PC-9 (cell line): ENCODE measurements at regions not wholly inside any gene's neighbourhood (a gene's known extent, or its start where the extent isn't known, plus 50 kb on each side); places are given as distances from the start of the nearest gene placed in this dataset.

ENCODE experiments used
- BruUV-seq: library from RNA; stranded (reverse); fragments of 400-500 nt; replicated peaks from 2 replicates; lab custom pipeline; 2021; lab: Mats Ljungman, UMichigan
- CTCF ChIA-PET: fragments of 300-600 bp; sonication (Branson Sonifier 250); formaldehyde crosslinking; loops from one replicate; lab custom pipeline; 2022; ENCODE audit warnings: antibody characterized with exemption; lab: Charles Lee
- POLR2A ChIA-PET: fragments of 300-600 bp; sonication (Branson Sonifier 250); formaldehyde crosslinking; loops from one replicate; lab custom pipeline; 2022; ENCODE audit warnings: antibody characterized with exemption; ENCODE audit not compliant: unreplicated experiment; lab: Charles Lee
- DNase-seq, 2 experiments: peaks; one replicate each; pipeline versions ENCODE4 v3.0.0 to v3.0.0-alpha.2; 2015 to 2022; ENCODE audit warnings: mixed read lengths in 1 of 2
- H2AFZ ChIP-seq: fragments of 200-600 bp; sonication (generic); 2 replicates; pipeline ENCODE4 v1.8.1; 2017; ENCODE audit warnings: antibody characterized with exemption
- H3F3A ChIP-seq: fragments of 200-600 bp; sonication (generic); 2 replicates; pipeline ENCODE4 v1.8.1; 2017; ENCODE audit warnings: antibody characterized with exemption, mild to moderate bottlenecking, low read depth; ENCODE audit not compliant: insufficient read depth
- H3K27ac ChIP-seq: fragments of 200-600 bp; sonication (generic); 2 replicates; pipeline ENCODE4 v1.6.1; 2016; ENCODE audit warnings: mixed run types
- H3K27me3 ChIP-seq: fragments of 200-600 bp; sonication (generic); 2 replicates; pipeline ENCODE4 v1.6.1; 2016; ENCODE audit warnings: low read depth, mixed run types; ENCODE audit not compliant: insufficient read depth
- H3K36me3 ChIP-seq: fragments of 200-600 bp; sonication (generic); 2 replicates; pipeline ENCODE4 v1.6.1; 2016; ENCODE audit warnings: low read depth, mixed run types
- H3K4me1 ChIP-seq: fragments of 200-600 bp; sonication (generic); replicated peaks from 2 replicates; pipeline ENCODE4 v1.6.1; 2016; ENCODE audit warnings: mixed run types; ENCODE audit not compliant: insufficient read depth
- H3K4me2 ChIP-seq: fragments of 200-600 bp; sonication (generic); 2 replicates; pipeline ENCODE4 v1.6.1; 2017; ENCODE audit warnings: mixed run types
- H3K4me3 ChIP-seq: fragments of 200-600 bp; sonication (generic); 2 replicates; pipeline ENCODE4 v1.6.1; 2016; ENCODE audit warnings: mixed run types
- H3K79me2 ChIP-seq: fragments of 200-600 bp; sonication (generic); 2 replicates; pipeline ENCODE4 v1.6.1; 2017; ENCODE audit warnings: low read depth, mixed run types
- H3K9me2 ChIP-seq: fragments of 200-600 bp; sonication (generic); 2 replicates; pipeline ENCODE4 v1.8.1; 2017; ENCODE audit warnings: mild to moderate bottlenecking; ENCODE audit not compliant: insufficient read depth
- H3K9me3 ChIP-seq: fragments of 200-600 bp; sonication (generic); 2 replicates; pipeline ENCODE4 v1.8.1; 2016; ENCODE audit warnings: low read depth; ENCODE audit not compliant: insufficient read depth
- H4K20me1 ChIP-seq: fragments of 200-600 bp; sonication (generic); 2 replicates; pipeline ENCODE4 v1.8.1; 2017; ENCODE audit not compliant: insufficient read depth
- CTCF ChIP-seq: fragments of 200-600 bp; sonication (generic); conservative IDR thresholded peaks from 2 replicates; pipeline ENCODE4 v1.6.1; 2017; ENCODE audit warnings: mixed run types, antibody characterized with exemption, mild to moderate bottlenecking, moderate library complexity
- EZH2 ChIP-seq: fragments of 200-600 bp; sonication (generic); IDR thresholded peaks from 2 replicates; pipeline ENCODE4 v1.8.0; 2017; ENCODE audit warnings: antibody characterized with exemption, low read depth
- intact Hi-C: fragments of 100-400 bp; cut with micrococcal nuclease; formaldehyde crosslinking; loops from one replicate; pipeline ENCODE4 v1.10.0; 2022; ENCODE audit not compliant: unreplicated experiment

- Histone ChIP-seq H2AFZ (no peak overlapping the region), H3K4me3 (no peak overlapping the region), H3F3A (no peaks in the 10 kb centered on the region), H3K9me3 (0 out of 2 replicates have a peak, but pooled peaks cover 10% of the 10 kb centered on the region), H3K4me2 (no peak overlapping the region), H3K79me2 (no peaks in the 10 kb centered on the region), H3K27me3 (no peaks in the 10 kb centered on the region), H3K36me3 (no peaks in the 10 kb centered on the region), H3K4me1 (peaks cover 11% of the 10 kb centered on the region), H3K9me2 (no peaks in the 10 kb centered on the region), H3K27ac (no peak overlapping the region), H4K20me1 (no peaks in the 10 kb centered on the region)
- CTCF ChIA-PET, result no interaction called here
- TF ChIP-seq CTCF (no peak), EZH2 (no peak)
- no TSS peak for BruUV-seq
- no peak for DNase-seq
- intact Hi-C loops, result no loop called here
- POLR2A ChIA-PET, result interaction anchor here (0.5 kb wide), 1 partner anchor 65 kb away, joined by 3 read pairs; no protein-coding TSS in a partner anchor
Observed at GRCh38 chr18:73782405-73782804, 365.2 kb downstream of the FBXO15 start.

GRCh38 chr18:73780218-73780617 lies 367.4 kb downstream of the FBXO15 start:
- BruUV-seq, result no TSS peak
- Histone ChIP-seq H3K27ac (no peak overlapping the region), H3K9me2 (no peaks in the 10 kb centered on the region), H3F3A (no peaks in the 10 kb centered on the region), H3K4me3 (no peak overlapping the region), H3K27me3 (no peaks in the 10 kb centered on the region), H3K79me2 (no peaks in the 10 kb centered on the region), H3K36me3 (no peaks in the 10 kb centered on the region), H3K4me1 (peaks cover 3% of the 10 kb centered on the region), H3K4me2 (no peak overlapping the region), H2AFZ (no peak overlapping the region), H3K9me3 (0 out of 2 replicates have a peak, but pooled peaks cover 4% of the 10 kb centered on the region), H4K20me1 (no peaks in the 10 kb centered on the region)
- ChIA-PET CTCF (no interaction called here), POLR2A (no interaction called here)
- TF ChIP-seq EZH2, result no peak
- no peak for TF ChIP-seq CTCF
- no peak for DNase-seq
- intact Hi-C loops, result no loop called here

GRCh38 chr18:73778032-73778359 lies 369.6 kb downstream of the FBXO15 start:
- Histone ChIP-seq H3K27ac (no peak overlapping the region), H3K9me2 (no peaks in the 10 kb centered on the region), H3K27me3 (no peaks in the 10 kb centered on the region), H2AFZ (no peak overlapping the region), H3K4me3 (no peak overlapping the region), H3K4me1 (no peaks in the 10 kb centered on the region), H3K36me3 (no peaks in the 10 kb centered on the region), H4K20me1 (no peaks in the 10 kb centered on the region), H3K9me3 (no peaks in the 10 kb centered on the region), H3K79me2 (no peaks in the 10 kb centered on the region), H3K4me2 (no peak overlapping the region), H3F3A (no peaks in the 10 kb centered on the region)
- BruUV-seq, result no TSS peak
- POLR2A ChIA-PET, result interaction anchor here (0.6 kb wide), 1 partner anchor 68 kb away, joined by 10 read pairs; no protein-coding TSS in a partner anchor
- DNase-seq, result no peak
- CTCF ChIA-PET, result no interaction called here
- TF ChIP-seq EZH2 (no peak), CTCF (no peak)
- intact Hi-C loops, result no loop called here
